ENCODE measurements at regions not wholly inside any gene's neighbourhood (a gene's known extent, or its start where the extent isn't known, plus 50 kb on each side); places are given as distances from the start of the nearest gene placed in this dataset.

DNA sequence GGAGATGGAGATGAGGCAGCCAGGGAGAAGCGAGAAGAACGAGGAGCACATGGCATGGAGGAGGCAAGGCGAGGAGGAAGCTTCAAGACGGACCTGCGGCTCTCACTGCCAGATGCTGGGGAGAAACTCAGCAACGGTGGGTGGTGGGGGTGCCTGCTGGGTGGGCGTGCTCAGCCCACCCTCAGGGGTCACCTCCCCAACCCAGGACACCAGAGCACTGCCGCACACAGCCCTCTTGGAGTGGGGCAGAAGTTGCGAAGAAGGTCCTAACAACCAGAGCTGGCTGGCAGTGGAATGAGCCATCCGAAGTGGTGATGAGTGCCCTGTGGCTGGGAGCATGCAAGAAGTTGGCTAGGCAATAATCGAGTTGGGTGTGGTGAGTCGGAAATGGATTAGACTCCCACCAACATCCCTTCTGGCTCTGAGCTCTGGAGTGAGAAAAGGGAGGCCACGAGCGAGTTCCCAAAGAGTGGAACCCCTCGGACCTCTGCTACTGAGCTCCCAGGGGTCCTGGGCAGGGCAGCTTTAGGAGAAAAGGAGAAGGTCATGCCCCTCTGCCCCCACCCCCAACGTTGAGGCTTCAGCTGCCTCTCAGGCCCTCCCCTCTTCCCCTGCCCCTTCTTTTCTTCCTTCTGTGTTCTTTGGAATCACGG is 212.7 kb upstream of the MVB12B start:
- H3K56ac ChIP-seq (replicated peaks; ENCODE audit: insufficient read length, low read depth, low read length) = no peak overlapping the region
- no peak overlapping the region for H4K8ac ChIP-seq (ENCODE audit: extremely low read depth, insufficient read depth, low read length)
- no peak overlapping the region for H2BK5ac ChIP-seq (ENCODE audit: low read depth, low read length)
- H4K91ac ChIP-seq (replicated peaks; ENCODE audit: insufficient read length, low read length) = no peak overlapping the region
- no peak overlapping the region for H4K5ac ChIP-seq (ENCODE audit: insufficient read length, low read depth, low read length)
- no peaks in the 10 kb centered on the region for H3K79me1 ChIP-seq (ENCODE audit: low read depth, low read length)
- H3K9ac ChIP-seq (replicated peaks in 1 of 4; ENCODE audit: extremely low read depth in 1 of 4, low read depth in 3 of 4, low read length in 3 of 4) = no peak overlapping the region
- no peak overlapping the region for H2AK5ac ChIP-seq (ENCODE audit: low read depth, low read length)
- ChIA-PET POLR2A (ENCODE audit: partially characterized antibody) (interaction anchor here (0.6 kb wide), 1 partner anchor 154 kb away, joined by 3 read pairs; no protein-coding TSS in a partner anchor), CTCF (ENCODE audit: partially characterized antibody) (interaction anchor here (0.6 to 1.8 kb wide), 5 partner anchors 9 to 644 kb away, joined by 3 to 5 read pairs (median 4); no protein-coding TSS in a partner anchor)
- no peaks in the 10 kb centered on the region for H3K23me2 ChIP-seq (ENCODE audit: low read depth, low read length)
- H3K4me3 ChIP-seq (ENCODE audit: extremely low read depth in 1 of 4, insufficient read depth in 2 of 4, low read depth in 3 of 4, low read length in 4 of 4) = no peak overlapping the region
- DNase-seq (ENCODE audit: low read depth in 1 of 2, low spot score in 2 of 2) (peak in 1 of 2 experiments; percentile 8), FAIRE-seq (no peak)
- WGBS, 2 experiments (ENCODE audit: extremely low coverage in 1 of 2, insufficient coverage in 1 of 2, insufficient read length in 1 of 2, insufficient replicate concordance in 2 of 2, low coverage in 1 of 2, low lambda C conversion rate in 2 of 2, missing lambda C conversion rate in 1 of 2) = 93% methylated on average over 12 of the region's 17 CpGs; no CpG with 5 or more reads in 1 of the 2 experiments
- no peak overlapping the region for H3K18ac ChIP-seq (ENCODE audit: extremely low read depth, low read length)
- H4K20me1 ChIP-seq (replicated peaks in 1 of 2; ENCODE audit: control insufficient read depth in 1 of 2, insufficient read depth in 2 of 2, low read length in 2 of 2) = no peaks in the 10 kb centered on the region
- no peak overlapping the region for H2BK15ac ChIP-seq (ENCODE audit: low read length)
- no peak overlapping the region for H3K14ac ChIP-seq (ENCODE audit: insufficient read length)
- no peak overlapping the region for H2BK20ac ChIP-seq (ENCODE audit: low read length)
- no peak overlapping the region for H3K4me2 ChIP-seq (ENCODE audit: insufficient read depth in 1 of 2, low read depth in 2 of 2, low read length in 2 of 2)
- peaks cover 0 to 2% (median 0%) of the 10 kb centered on the region in 4 experiments; a peak in 2 of 7 replicates for H3K27me3 ChIP-seq (replicated peaks in 1 of 4; ENCODE audit: control insufficient read depth in 3 of 4, extremely low read depth in 1 of 4, insufficient read depth in 3 of 4, low read length in 3 of 4)
- no peak overlapping the region for H2BK12ac ChIP-seq (ENCODE audit: low read depth, low read length)
- no peaks in the 10 kb centered on the region for H3K79me2 ChIP-seq (ENCODE audit: control insufficient read depth in 1 of 2, insufficient read depth in 2 of 2, low read length in 2 of 2)
- no peak overlapping the region for H3K27ac ChIP-seq (ENCODE audit: low read depth, low read length)
- H3K23ac ChIP-seq (ENCODE audit: insufficient read length) = no peak overlapping the region
- H2AFZ ChIP-seq (ENCODE audit: low read length) = no peak overlapping the region
- H3K4me1 ChIP-seq (replicated peaks in 1 of 4; ENCODE audit: control insufficient read depth in 3 of 4, insufficient read depth in 4 of 4, low read length in 3 of 4) = no peaks in the 10 kb centered on the region; a peak in 1 of 7 replicates
- H3K9me3 ChIP-seq (ENCODE audit: insufficient read depth in 2 of 2, low read depth in 1 of 2, low read length in 1 of 2) = no peaks in the 10 kb centered on the region
- H3K36me3 ChIP-seq (ENCODE audit: control insufficient read depth in 2 of 4, insufficient read depth in 4 of 4, low read length in 3 of 4) = no peaks in the 10 kb centered on the region
- no peak overlapping the region for H3K4ac ChIP-seq (replicated peaks; ENCODE audit: insufficient read length, low read depth, low read length)
- H2BK120ac ChIP-seq (replicated peaks; ENCODE audit: low read depth, low read length) = no peak overlapping the region
- TF ChIP-seq NANOG (IDR thresholded peaks at IDR 0.05; ENCODE audit: insufficient read depth, low read depth, low read length, poor library complexity, severe bottlenecking) (no peak), EP300 (IDR thresholded peaks at IDR 0.05; ENCODE audit: borderline replicate concordance in 1 of 2, low read depth in 2 of 2, low read length in 2 of 2) (no peak), SP4 (IDR thresholded peaks at IDR 0.05; ENCODE audit: low read length) (no peak), NRF1 (IDR thresholded peaks at IDR 0.05; ENCODE audit: low read depth, low read length) (no peak), RBBP5 (IDR thresholded peaks at IDR 0.05; ENCODE audit: borderline replicate concordance, low read depth, low read length) (no peak), SAP30 (IDR thresholded peaks at IDR 0.05; ENCODE audit: insufficient read depth, insufficient replicate concordance, low read length) (no peak), FOSL1 (IDR thresholded peaks at IDR 0.05; ENCODE audit: insufficient read depth, low read depth, low read length) (no peak), CREB1 (IDR thresholded peaks at IDR 0.05) (no peak), GABPA (IDR thresholded peaks at IDR 0.05; ENCODE audit: borderline replicate concordance, insufficient read depth, low read length) (no peak), RXRA (IDR thresholded peaks at IDR 0.05; ENCODE audit: insufficient read depth, low read depth, low read length) (no peak), KDM1A (IDR thresholded peaks at IDR 0.05; ENCODE audit: borderline replicate concordance, low read length) (no peak), BRCA1 (IDR thresholded peaks at IDR 0.05; ENCODE audit: low read depth, low read length) (no peak), EZH2 (IDR thresholded peaks at IDR 0.05; ENCODE audit: low read depth, low read length, severe bottlenecking) (no peak)
